Muscle of leg (tissue), 3 donors: ENCODE measurements at regions not wholly inside any gene's neighbourhood (a gene's known extent, or its start where the extent isn't known, plus 50 kb on each side); places are given as distances from the start of the nearest gene placed in this dataset.
A peak's percentile ranks its signal among the peaks of the same experiment; 100 is the strongest.

Source experiments
- DNase-seq: peaks from one replicate; pipeline ENCODE4 v3.0.0; 2013
- H3K27ac ChIP-seq: one replicate; pipeline ENCODE4 v1.5.1; 2013; ENCODE audit warnings: mild to moderate bottlenecking, low read length, control low read depth
- H3K27me3 ChIP-seq: one replicate; pipeline ENCODE4 v1.6.1; 2013; ENCODE audit warnings: low read length; ENCODE audit not compliant: control insufficient read depth, insufficient read depth
- H3K36me3 ChIP-seq: one replicate; pipeline ENCODE4 v1.6.1; 2013; ENCODE audit warnings: low read length; ENCODE audit not compliant: control insufficient read depth, insufficient read depth
- H3K4me1 ChIP-seq: one replicate; pipeline ENCODE4 v1.6.1; 2013; ENCODE audit warnings: low read length; ENCODE audit not compliant: control insufficient read depth, insufficient read depth
- H3K4me3 ChIP-seq: one replicate; pipeline ENCODE4 v1.5.1; 2013; ENCODE audit warnings: low read length, control low read depth
- H3K9me3 ChIP-seq: replicated peaks from 2 replicates; pipeline ENCODE4 v1.6.1; 2013; ENCODE audit warnings: low read depth, low read length; ENCODE audit not compliant: control insufficient read depth
- WGBS: methylation state at CpG from one replicate; pipeline ENCODE4 v1.1.5; 2013; ENCODE audit warnings: missing lambda C conversion rate; ENCODE audit not compliant: insufficient coverage; 5-methylcytosine and 5-hydroxymethylcytosine counted together

DNA sequence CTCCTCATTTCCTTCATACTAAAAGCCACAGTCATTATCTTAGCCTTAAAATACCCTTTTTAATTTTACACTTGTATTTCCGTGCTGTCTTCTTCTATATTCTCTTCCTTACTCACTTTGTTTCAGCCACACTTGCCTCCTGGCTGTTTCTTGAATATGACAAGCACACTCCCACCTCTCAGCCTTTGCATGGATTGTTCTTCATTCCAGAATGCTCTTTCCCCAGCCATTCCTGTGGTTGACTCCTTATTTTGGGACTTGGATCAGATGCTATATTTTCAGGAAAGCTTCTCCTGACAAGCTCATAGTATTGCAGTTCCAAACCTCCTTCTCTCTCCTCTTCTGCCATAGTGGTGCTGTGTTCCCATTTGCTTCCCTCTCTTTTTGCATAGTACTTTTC is 291.3 kb downstream of the PDHA2 start:
- DNase-seq: no peak
- H3K36me3 ChIP-seq: no peaks in the 10 kb centered on the region
- no peaks in the 10 kb centered on the region for H3K4me1 ChIP-seq
- H3K9me3 ChIP-seq: no peaks in the 10 kb centered on the region
- H3K27me3 ChIP-seq: no peaks in the 10 kb centered on the region
- H3K4me3 ChIP-seq: no peak overlapping the region
- H3K27ac ChIP-seq: no peak overlapping the region
- WGBS: 64% methylated on average over 1 of the region's 1 CpG

DNA sequence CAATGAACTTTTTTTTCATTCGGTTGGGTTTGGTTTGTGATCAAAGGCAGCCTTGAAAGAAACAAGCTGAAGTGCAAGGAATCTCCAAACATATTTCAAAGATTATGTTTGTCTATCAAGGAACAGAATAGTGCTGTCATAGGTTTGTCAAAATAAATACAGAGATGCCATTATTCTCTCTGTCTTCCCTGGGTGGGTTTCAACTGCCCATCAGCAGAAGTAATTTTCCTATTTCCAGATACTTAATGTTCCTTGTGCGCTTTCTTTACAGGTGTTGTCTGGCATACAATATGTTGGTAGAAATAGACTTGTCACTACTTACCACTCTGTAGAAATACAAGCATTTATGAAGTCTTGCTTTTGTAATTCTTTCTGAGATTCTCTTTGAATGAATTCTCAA is 294.9 kb downstream of the PDHA2 start:
- no peaks in the 10 kb centered on the region for H3K27me3 ChIP-seq
- H3K4me3 ChIP-seq: no peak overlapping the region
- H3K27ac ChIP-seq: no peak overlapping the region
- H3K36me3 ChIP-seq: no peaks in the 10 kb centered on the region
- no peaks in the 10 kb centered on the region for H3K4me1 ChIP-seq
- no CpG with 5 or more reads among the region's 2 CpGs for WGBS
- no peak for DNase-seq
- H3K9me3 ChIP-seq: no peaks in the 10 kb centered on the region

DNA sequence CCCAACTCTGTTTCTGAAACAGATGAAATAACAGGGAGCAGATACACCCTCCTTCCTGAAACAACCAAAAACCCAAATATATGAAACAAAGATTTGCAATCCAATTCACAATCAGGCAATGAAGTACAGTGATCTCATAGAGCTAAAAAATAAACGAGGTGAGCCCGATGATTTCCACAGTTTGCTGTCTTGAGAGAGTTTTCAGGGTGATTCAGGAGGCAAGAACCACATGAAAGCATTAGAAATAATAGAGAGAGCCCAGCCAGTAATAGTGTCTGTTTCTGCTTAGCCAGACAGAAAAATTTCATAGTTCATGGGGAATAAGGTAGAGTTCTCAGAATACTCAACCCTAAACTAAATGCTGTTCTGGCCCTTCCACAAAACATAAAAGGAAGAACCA is 296.2 kb downstream of the PDHA2 start:
- WGBS: no CpG with 5 or more reads among the region's 2 CpGs
- Histone ChIP-seq H3K9me3 (no peaks in the 10 kb centered on the region), H3K36me3 (no peaks in the 10 kb centered on the region), H3K27ac (no peak overlapping the region), H3K4me1 (no peaks in the 10 kb centered on the region), H3K4me3 (no peak overlapping the region), H3K27me3 (no peaks in the 10 kb centered on the region)
- DNase-seq: peak; percentile 10

DNA sequence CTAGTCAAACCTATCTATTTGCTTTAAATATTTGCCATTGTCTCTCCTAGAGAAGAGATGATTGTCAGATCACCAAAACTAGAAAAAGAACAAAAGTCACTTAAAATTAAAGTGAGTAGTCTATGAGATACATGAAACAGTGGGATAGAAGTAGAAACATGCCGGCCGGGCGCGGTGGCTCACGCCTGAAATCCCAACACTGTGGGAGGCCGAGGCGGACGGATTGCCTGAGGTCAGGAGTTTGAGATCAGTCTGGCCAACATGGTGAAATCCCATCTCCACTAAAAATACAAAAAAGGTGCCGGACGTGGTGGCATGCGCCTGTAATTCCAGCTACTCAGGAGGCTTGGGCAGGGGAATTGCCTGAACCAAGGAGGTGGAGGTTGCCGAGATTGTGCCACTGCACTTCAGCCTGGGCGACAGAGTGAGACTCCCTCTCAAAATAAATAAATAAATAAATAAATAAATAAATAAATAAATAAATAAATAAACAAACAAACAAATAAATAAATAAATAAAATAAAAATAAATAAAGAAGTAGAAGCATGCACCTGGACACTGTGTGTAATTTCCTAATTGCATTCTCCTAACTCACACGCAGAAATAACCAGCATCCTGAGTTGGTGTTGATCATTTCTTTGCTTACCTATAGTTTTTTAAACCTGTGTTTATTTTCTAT is 299.5 kb downstream of the PDHA2 start:
- H3K27me3 ChIP-seq: no peaks in the 10 kb centered on the region
- H3K9me3 ChIP-seq: no peaks in the 10 kb centered on the region
- H3K27ac ChIP-seq: no peak overlapping the region
- H3K4me1 ChIP-seq: no peaks in the 10 kb centered on the region
- WGBS: 80% methylated on average over 2 of the region's 14 CpGs
- H3K4me3 ChIP-seq: no peak overlapping the region
- no peak for DNase-seq
- no peaks in the 10 kb centered on the region for H3K36me3 ChIP-seq

DNA sequence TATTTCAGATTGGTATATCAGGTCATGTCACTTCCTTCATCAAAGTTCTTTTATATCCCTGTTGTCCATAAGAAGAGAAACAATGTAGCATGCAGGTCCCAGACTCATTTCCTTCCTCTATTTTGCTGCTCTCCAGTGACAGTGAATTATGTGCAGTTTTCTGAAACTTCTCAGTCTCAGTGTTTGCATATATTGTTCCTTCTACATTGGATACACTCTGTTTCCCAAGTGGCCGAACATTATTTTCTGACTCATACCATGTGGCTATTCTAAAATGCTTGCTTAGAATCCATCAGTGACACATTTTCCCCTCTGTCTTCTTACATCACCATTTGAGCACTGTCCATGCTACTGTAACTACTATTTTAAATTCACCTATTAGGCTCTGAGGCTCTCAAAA is 305.7 kb downstream of the PDHA2 start:
- Histone ChIP-seq H3K4me3 (no peak overlapping the region), H3K9me3 (no peaks in the 10 kb centered on the region), H3K4me1 (no peaks in the 10 kb centered on the region), H3K27me3 (no peaks in the 10 kb centered on the region), H3K27ac (no peak overlapping the region), H3K36me3 (no peaks in the 10 kb centered on the region)
- DNase-seq: peak; percentile 11
- 57% methylated on average over 1 of the region's 1 CpG for WGBS

DNA sequence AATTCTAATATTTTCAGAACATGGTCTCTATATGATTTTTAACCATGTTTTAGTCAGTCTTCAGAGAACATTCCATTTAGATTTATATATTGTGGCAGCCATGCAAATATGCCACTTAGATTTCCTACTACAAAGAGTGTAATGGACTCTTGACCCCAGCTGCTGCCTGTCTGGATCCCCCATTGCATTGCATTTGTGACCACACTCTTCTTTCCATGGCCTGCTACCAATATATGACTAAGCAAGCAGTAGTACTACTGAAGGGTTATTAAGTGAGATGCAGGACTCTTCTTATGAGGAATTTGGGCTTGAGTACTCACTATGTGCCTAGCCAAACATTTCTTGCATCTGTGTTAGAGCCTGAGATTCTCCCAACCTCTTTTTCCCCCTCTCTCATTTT is 306.8 kb downstream of the PDHA2 start:
- no peaks in the 10 kb centered on the region for H3K9me3 ChIP-seq
- no peaks in the 10 kb centered on the region for H3K27me3 ChIP-seq
- no peak overlapping the region for H3K27ac ChIP-seq
- no peak for DNase-seq
- no peaks in the 10 kb centered on the region for H3K4me1 ChIP-seq
- H3K36me3 ChIP-seq: no peaks in the 10 kb centered on the region
- no peak overlapping the region for H3K4me3 ChIP-seq

DNA sequence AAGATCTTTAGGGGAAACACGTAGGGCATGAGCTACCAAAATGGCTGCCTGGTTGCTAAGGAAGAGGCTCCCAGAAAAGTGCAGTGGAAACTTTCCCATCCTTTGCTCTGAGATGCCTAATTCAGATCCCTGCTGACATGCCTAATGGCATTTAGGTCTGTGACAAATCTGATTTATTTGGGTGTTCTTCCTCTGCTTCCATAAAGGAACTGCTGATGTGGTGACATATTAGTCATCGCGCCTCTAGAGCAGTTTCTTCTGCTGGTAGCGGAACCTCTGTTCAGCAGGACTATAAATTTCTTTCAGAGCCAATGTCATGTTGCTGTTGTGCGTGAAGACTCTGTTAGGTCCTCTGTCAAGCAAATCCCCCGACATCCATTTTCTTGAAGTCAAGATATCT is 310.0 kb downstream of the PDHA2 start:
- Histone ChIP-seq H3K4me1 (no peaks in the 10 kb centered on the region), H3K9me3 (no peaks in the 10 kb centered on the region), H3K36me3 (no peaks in the 10 kb centered on the region), H3K4me3 (no peak overlapping the region), H3K27me3 (no peaks in the 10 kb centered on the region), H3K27ac (no peak overlapping the region)
- DNase-seq: no peak
- 88% methylated on average over 5 of the region's 6 CpGs for WGBS

DNA sequence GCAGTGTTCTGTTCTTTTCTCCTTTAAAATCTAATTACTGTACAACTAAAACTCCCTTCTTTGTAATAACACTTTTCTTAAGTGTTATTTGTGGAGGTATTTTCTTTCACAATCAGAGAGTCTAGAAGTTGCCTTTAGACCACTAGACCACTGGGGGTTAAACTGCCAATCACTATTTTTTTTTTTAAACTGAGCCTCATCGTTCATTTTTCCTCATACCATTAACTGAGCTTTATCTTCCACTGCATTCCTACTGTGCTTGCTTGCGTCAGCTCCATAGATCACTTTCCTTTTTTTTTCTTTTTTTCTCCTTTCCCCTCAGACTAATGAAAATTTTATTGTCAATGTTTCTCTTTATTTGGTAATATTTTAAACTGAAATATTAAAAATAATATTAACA is 310.6 kb downstream of the PDHA2 start:
- 13% methylated on average over 1 of the region's 2 CpGs for WGBS
- no peaks in the 10 kb centered on the region for H3K36me3 ChIP-seq
- H3K9me3 ChIP-seq: no peaks in the 10 kb centered on the region
- no peaks in the 10 kb centered on the region for H3K4me1 ChIP-seq
- H3K4me3 ChIP-seq: no peak overlapping the region
- H3K27ac ChIP-seq: no peak overlapping the region
- no peak for DNase-seq
- H3K27me3 ChIP-seq: no peaks in the 10 kb centered on the region

DNA sequence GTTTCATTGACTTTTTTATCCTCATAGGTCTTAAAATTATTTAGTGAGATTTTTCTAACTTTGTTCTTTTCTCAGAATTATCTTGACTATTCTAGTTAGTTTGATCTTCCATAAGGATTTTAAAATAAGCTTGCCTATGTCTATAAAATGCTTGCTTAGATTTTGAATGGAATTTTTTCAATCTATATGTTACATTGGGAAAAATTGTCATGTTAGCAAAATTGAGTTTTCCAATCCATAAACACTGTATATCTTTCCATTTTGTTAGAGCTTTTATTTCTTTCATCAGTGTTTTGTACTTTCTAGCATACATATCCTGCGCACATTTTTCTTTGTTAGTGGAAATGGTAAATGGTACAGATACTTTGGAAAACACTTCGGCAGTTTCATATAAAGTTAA is 312.9 kb downstream of the PDHA2 start:
- H3K27me3 ChIP-seq: no peaks in the 10 kb centered on the region
- DNase-seq: no peak
- H3K4me3 ChIP-seq: no peak overlapping the region
- H3K9me3 ChIP-seq: no peaks in the 10 kb centered on the region
- WGBS: no CpG with 5 or more reads among the region's 2 CpGs
- H3K4me1 ChIP-seq: no peaks in the 10 kb centered on the region
- no peak overlapping the region for H3K27ac ChIP-seq
- H3K36me3 ChIP-seq: no peaks in the 10 kb centered on the region

DNA sequence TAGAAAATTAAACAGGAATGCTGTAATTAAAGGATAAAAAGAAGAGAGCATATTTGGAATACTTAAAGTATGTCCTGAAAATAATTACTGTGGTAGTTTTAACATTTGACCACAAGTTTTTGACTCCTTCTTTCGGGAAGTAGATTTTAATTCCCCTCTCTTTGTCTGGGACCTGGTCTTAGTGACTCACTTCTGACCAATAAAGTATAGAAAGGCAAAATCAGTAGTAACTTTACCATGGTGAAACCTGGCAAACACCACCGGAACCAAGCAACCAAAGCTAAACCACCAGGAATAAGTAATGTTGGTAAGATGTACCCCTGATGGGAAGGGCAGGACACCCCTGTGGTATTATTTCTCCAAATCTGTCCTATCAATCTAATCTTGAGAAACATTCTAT is 314.8 kb downstream of the PDHA2 start:
- Histone ChIP-seq H3K27me3 (no peaks in the 10 kb centered on the region), H3K4me3 (no peak overlapping the region), H3K9me3 (no peaks in the 10 kb centered on the region), H3K27ac (no peak overlapping the region), H3K4me1 (no peaks in the 10 kb centered on the region), H3K36me3 (no peaks in the 10 kb centered on the region)
- DNase-seq: no peak
- no CpG with 5 or more reads among the region's 2 CpGs for WGBS

DNA sequence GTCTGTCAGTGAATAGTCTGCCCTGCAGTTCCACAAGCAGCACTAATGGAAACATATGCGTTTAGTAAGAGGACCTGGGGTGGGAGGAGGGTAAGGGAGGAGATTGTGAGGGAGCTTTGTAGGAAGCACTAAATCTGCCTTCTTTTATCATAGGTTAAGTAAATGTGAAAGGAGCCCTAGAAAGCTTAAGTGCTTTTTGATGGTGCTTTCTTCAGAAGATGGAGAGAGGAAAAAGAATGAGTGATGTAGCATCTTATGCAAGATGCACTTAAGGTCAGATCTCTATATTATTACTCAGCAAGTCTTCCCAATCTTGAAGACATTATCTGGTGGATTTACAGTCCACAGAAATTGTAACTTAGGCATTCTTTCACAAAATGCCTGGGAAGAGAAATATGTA is 322.7 kb downstream of the PDHA2 start:
- Histone ChIP-seq H3K27me3 (no peaks in the 10 kb centered on the region), H3K27ac (no peak overlapping the region), H3K9me3 (no peaks in the 10 kb centered on the region), H3K4me1 (no peaks in the 10 kb centered on the region), H3K4me3 (no peak overlapping the region), H3K36me3 (no peaks in the 10 kb centered on the region)
- no peak for DNase-seq
- WGBS: 50% methylated on average over 1 of the region's 1 CpG
